ENCODE measurements at regions not wholly inside any gene's neighbourhood (a gene's known extent, or its start where the extent isn't known, plus 50 kb on each side); places are given as distances from the start of the nearest gene placed in this dataset.
A peak's percentile ranks its signal among the peaks of the same experiment; 100 is the strongest.

DNA sequence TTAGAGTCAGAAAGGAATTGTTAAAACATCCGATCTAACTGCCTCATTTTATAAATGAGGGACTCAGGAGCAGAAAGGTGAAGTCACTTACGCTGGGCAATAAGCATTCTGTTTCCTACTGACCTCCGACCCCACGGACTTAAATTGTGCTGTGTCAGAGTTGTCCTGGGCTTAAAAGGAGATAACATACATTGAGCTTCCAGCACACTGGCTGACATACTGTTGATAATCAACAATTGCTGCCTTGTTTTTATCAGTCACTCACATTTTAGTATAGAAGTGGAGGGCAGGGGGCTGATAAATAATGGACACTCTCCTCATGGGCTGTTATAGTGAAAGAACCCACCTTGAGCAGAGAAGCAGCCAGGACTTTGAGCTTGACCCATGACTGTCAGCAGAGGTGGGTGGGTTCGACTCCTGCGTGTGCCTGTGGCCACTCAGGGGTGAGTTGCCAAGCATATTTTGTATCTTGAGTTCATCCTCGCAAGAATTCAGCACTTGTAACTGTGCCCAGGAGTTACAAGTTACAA lies 166.5 kb upstream of the JARID2 start:
- no peak for DNase-seq (ENCODE audit: low read depth in 1 of 2, low spot score in 1 of 2)
- H3K27ac ChIP-seq (replicated peaks): no peak overlapping the region
- TF ChIP-seq SPI1 (IDR thresholded peaks at IDR 0.05; ENCODE audit: borderline replicate concordance, low read depth) (no peak), POLR2AphosphoS5 (IDR thresholded peaks at IDR 0.05; ENCODE audit: low read depth) (no peak), GABPA (IDR thresholded peaks at IDR 0.05; ENCODE audit: low read depth) (no peak)
- TF ChIP-seq, protein P1, sequence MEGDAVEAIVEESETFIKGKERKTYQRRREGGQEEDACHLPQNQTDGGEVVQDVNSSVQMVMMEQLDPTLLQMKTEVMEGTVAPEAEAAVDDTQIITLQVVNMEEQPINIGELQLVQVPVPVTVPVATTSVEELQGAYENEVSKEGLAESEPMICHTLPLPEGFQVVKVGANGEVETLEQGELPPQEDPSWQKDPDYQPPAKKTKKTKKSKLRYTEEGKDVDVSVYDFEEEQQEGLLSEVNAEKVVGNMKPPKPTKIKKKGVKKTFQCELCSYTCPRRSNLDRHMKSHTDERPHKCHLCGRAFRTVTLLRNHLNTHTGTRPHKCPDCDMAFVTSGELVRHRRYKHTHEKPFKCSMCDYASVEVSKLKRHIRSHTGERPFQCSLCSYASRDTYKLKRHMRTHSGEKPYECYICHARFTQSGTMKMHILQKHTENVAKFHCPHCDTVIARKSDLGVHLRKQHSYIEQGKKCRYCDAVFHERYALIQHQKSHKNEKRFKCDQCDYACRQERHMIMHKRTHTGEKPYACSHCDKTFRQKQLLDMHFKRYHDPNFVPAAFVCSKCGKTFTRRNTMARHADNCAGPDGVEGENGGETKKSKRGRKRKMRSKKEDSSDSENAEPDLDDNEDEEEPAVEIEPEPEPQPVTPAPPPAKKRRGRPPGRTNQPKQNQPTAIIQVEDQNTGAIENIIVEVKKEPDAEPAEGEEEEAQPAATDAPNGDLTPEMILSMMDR (IDR thresholded peaks at IDR 0.05; ENCODE audit: insufficient read depth, low read length): no peak
- TF ChIP-seq, protein P2, sequence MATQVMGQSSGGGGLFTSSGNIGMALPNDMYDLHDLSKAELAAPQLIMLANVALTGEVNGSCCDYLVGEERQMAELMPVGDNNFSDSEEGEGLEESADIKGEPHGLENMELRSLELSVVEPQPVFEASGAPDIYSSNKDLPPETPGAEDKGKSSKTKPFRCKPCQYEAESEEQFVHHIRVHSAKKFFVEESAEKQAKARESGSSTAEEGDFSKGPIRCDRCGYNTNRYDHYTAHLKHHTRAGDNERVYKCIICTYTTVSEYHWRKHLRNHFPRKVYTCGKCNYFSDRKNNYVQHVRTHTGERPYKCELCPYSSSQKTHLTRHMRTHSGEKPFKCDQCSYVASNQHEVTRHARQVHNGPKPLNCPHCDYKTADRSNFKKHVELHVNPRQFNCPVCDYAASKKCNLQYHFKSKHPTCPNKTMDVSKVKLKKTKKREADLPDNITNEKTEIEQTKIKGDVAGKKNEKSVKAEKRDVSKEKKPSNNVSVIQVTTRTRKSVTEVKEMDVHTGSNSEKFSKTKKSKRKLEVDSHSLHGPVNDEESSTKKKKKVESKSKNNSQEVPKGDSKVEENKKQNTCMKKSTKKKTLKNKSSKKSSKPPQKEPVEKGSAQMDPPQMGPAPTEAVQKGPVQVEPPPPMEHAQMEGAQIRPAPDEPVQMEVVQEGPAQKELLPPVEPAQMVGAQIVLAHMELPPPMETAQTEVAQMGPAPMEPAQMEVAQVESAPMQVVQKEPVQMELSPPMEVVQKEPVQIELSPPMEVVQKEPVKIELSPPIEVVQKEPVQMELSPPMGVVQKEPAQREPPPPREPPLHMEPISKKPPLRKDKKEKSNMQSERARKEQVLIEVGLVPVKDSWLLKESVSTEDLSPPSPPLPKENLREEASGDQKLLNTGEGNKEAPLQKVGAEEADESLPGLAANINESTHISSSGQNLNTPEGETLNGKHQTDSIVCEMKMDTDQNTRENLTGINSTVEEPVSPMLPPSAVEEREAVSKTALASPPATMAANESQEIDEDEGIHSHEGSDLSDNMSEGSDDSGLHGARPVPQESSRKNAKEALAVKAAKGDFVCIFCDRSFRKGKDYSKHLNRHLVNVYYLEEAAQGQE (IDR thresholded peaks at IDR 0.05; ENCODE audit: insufficient replicate concordance, low read depth): no peak
- H3K27me3 ChIP-seq (ENCODE audit: insufficient read depth, poor library complexity, severe bottlenecking): no peaks in the 10 kb centered on the region
- no peak overlapping the region for H3K4me3 ChIP-seq (replicated peaks; ENCODE audit: insufficient read depth, low read length)

DNA sequence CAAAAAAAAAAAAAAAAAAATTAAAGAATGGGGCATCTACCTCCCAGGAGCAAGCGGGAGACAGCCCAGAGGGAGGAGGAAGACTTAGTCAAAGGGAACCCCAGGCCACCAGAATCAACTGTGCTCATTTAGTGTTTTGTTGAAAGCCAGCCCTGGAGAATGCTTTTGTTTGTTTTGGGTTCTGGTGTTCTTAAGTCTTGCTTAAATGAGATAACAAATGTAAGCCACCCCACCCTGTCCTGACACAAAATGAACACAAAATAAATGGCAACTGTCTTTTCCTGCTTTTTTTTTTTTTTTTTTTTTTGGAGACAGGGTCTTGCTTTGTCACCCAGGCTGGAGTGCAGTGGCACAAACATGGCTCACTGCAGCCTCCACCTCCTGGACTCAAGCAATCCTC lies 165.0 kb upstream of the JARID2 start:
- Histone ChIP-seq H3K4me3 (replicated peaks; ENCODE audit: insufficient read depth, low read length) (no peak overlapping the region), H3K27ac (replicated peaks) (no peak overlapping the region), H3K27me3 (ENCODE audit: insufficient read depth, poor library complexity, severe bottlenecking) (no peaks in the 10 kb centered on the region)
- DNase-seq (ENCODE audit: low read depth in 1 of 2, low spot score in 1 of 2): no peak
- TF ChIP-seq POLR2AphosphoS5 (IDR thresholded peaks at IDR 0.05; ENCODE audit: low read depth) (no peak), SPI1 (IDR thresholded peaks at IDR 0.05; ENCODE audit: borderline replicate concordance, low read depth) (no peak), GABPA (IDR thresholded peaks at IDR 0.05; ENCODE audit: low read depth) (no peak)
- TF ChIP-seq, protein P1 (IDR thresholded peaks at IDR 0.05; ENCODE audit: insufficient read depth, low read length): no peak
- TF ChIP-seq, protein P2 (IDR thresholded peaks at IDR 0.05; ENCODE audit: insufficient replicate concordance, low read depth): no peak

DNA sequence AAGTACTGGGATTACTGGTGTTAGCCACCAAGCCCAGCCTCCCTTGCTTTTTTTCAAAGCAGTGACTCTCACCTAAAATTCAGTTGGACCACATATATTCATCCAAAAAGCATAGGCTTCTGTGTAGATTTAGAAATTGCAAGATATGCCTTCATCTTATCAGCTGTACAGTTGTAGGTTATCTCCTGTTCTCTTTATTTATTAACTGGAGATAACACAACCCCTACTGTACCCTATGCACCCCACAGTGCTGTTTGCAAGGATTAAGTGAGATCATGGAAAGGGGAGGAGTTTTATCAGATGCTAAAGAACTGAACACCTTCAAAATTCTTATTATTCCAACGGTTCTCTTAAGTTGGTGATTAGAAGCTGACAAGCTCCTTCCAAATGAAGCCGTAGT lies 164.4 kb upstream of the JARID2 start:
- Histone ChIP-seq H3K4me3 (replicated peaks; ENCODE audit: insufficient read depth, low read length) (no peak overlapping the region), H3K27me3 (ENCODE audit: insufficient read depth, poor library complexity, severe bottlenecking) (no peaks in the 10 kb centered on the region), H3K27ac (replicated peaks) (0 out of 2 replicates have a peak overlapping the region, but pooled peaks have one; percentile 21)
- TF ChIP-seq, protein P2 (IDR thresholded peaks at IDR 0.05; ENCODE audit: insufficient replicate concordance, low read depth): no peak
- no peak for DNase-seq (ENCODE audit: low read depth in 1 of 2, low spot score in 1 of 2)

All from HL-60 (cell line).